Esophagus squamous epithelium (tissue), 4 donors: ENCODE measurements at regions not wholly inside any gene's neighbourhood (a gene's known extent, or its start where the extent isn't known, plus 50 kb on each side); places are given as distances from the start of the nearest gene placed in this dataset.

Source experiments
- CTCF ChIP-seq, 6 experiments: fragments of 450-650 bp in 4 of 6; fragments of 200-600 bp in 2 of 6; sonication (generic) in 2 of 6; IDR thresholded peaks; one replicate each; pipeline ENCODE4 v1.5.1; 2016 to 2019; ENCODE audit warnings: antibody characterized with exemption in 6 of 6, mild to moderate bottlenecking in 4 of 6, moderate library complexity in 4 of 6
- POLR2A ChIP-seq, 4 donors: fragments of 450-650 bp; IDR thresholded peaks; one replicate each; pipeline ENCODE4 v1.6.1; 2017; ENCODE audit warnings: antibody characterized with exemption in 4 of 4, mild to moderate bottlenecking in 4 of 4, moderate library complexity in 3 of 4

DNA sequence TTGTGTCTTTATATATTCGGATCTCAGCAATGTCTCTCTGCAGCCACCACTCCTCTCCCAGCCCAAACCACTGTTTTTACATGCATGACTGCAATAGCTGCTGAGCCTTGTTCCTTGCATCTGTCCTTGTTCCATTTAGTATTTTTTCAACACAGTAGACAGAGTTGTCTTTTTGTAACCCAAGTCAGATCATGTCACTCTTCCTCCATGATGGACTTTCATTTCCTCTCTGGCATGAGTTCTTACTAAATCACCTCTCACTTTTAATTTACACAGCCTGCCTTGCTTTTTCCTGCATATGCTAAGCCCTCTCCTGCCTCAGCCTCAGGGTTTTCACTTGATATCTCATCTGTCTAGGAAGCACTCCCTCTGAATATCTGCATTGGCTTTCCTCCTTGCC, 353.2 kb downstream of the HGF start:
- TF ChIP-seq CTCF (IDR thresholded peaks at IDR 0.05) (no peak), POLR2A (IDR thresholded peaks at IDR 0.05) (no peak)
